ENCODE measurements at regions not wholly inside any gene's neighbourhood (a gene's known extent, or its start where the extent isn't known, plus 50 kb on each side); places are given as distances from the start of the nearest gene placed in this dataset.

DNA sequence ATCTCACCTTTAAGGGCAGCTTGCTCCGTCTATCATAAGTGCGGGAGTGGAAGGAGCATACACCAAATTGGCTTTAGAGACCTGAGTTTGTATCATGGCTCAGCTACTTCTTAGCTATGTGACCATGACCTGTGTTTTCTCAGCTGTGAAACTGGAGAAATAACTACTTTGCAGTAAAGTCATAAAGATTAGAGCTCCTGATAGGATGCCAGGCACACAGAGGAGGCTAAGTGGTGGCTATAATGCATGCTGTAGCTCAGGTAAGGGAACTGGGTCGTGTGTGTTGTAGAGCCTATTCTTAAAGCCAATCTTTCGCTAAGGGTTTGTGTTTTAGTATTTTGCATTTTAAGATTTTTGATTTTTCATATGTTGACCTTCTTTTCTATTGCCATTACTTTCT lies 451.5 kb upstream of the MAN1A1 start (continued):
- no peak for TF ChIP-seq EZH2 (IDR thresholded peaks at IDR 0.05; ENCODE audit: low read depth, unreplicated experiment)
- TF ChIP-seq, protein P1, sequence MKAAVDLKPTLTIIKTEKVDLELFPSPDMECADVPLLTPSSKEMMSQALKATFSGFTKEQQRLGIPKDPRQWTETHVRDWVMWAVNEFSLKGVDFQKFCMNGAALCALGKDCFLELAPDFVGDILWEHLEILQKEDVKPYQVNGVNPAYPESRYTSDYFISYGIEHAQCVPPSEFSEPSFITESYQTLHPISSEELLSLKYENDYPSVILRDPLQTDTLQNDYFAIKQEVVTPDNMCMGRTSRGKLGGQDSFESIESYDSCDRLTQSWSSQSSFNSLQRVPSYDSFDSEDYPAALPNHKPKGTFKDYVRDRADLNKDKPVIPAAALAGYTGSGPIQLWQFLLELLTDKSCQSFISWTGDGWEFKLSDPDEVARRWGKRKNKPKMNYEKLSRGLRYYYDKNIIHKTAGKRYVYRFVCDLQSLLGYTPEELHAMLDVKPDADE (IDR thresholded peaks at IDR 0.05) = no peak
- no peak for TF ChIP-seq ZNF114 (CRISPR knock-in tag; IDR thresholded peaks at IDR 0.05)
- no peak for TF ChIP-seq EZH2phosphoT487 (IDR thresholded peaks at IDR 0.05; ENCODE audit: unreplicated experiment)
- TF ChIP-seq, protein P2, sequence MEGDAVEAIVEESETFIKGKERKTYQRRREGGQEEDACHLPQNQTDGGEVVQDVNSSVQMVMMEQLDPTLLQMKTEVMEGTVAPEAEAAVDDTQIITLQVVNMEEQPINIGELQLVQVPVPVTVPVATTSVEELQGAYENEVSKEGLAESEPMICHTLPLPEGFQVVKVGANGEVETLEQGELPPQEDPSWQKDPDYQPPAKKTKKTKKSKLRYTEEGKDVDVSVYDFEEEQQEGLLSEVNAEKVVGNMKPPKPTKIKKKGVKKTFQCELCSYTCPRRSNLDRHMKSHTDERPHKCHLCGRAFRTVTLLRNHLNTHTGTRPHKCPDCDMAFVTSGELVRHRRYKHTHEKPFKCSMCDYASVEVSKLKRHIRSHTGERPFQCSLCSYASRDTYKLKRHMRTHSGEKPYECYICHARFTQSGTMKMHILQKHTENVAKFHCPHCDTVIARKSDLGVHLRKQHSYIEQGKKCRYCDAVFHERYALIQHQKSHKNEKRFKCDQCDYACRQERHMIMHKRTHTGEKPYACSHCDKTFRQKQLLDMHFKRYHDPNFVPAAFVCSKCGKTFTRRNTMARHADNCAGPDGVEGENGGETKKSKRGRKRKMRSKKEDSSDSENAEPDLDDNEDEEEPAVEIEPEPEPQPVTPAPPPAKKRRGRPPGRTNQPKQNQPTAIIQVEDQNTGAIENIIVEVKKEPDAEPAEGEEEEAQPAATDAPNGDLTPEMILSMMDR (conservative IDR thresholded peaks at IDR 0.05; ENCODE audit: low read depth in 2 of 2) = no peak
- TF ChIP-seq CREB1 (CRISPR knock-in tag; IDR thresholded peaks at IDR 0.05; ENCODE audit: low read depth) = no peak
- TF ChIP-seq STAT1 (IDR thresholded peaks at IDR 0.05; ENCODE audit: unreplicated experiment) = no peak
- no peak for TF ChIP-seq ZNF331 (CRISPR knock-in tag; IDR thresholded peaks at IDR 0.05; ENCODE audit: low read depth)
- no peak for TF ChIP-seq NANOG (IDR thresholded peaks at IDR 0.05; ENCODE audit: borderline replicate concordance)

DNA sequence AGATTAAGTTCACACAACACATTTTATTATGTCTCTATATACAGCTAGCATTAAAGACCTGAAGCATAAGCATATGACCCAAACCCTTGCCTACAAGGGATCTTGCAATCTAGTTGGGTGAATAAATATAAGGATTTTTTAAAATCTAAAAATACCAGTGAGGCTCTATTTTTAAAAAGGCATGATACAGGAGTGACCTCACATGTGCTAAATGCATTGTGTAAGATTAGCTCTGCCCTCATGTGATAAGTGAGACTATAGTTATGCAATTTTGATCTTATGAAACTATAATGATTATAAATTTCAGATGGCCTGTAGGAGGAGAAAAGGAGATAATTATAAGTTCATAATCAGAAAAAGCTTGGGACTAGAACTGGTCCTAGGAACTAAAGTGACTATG lies 451.0 kb upstream of the MAN1A1 start:
- Histone ChIP-seq H3K27me3 (ENCODE audit: insufficient read depth) (no peaks in the 10 kb centered on the region), H3K4me1 (ENCODE audit: insufficient read depth) (peaks cover 7% of the 10 kb centered on the region; the same call in 1 of the 2 replicates), H3K27ac (ENCODE audit: low read depth) (no peak overlapping the region), H2AFZ (no peak overlapping the region), H3K36me3 (ENCODE audit: insufficient read depth) (no peaks in the 10 kb centered on the region), H3K9me2 (ENCODE audit: insufficient read depth) (no peaks in the 10 kb centered on the region), H3K79me2 (replicated peaks; ENCODE audit: insufficient read depth) (no peaks in the 10 kb centered on the region), H4K20me1 (replicated peaks; ENCODE audit: insufficient read depth) (no peaks in the 10 kb centered on the region), H3F3A (replicated peaks; ENCODE audit: low read depth) (no peaks in the 10 kb centered on the region), H3K4me2 (no peak overlapping the region), H3K4me3 (no peak overlapping the region)
- TF ChIP-seq, protein P1 (IDR thresholded peaks at IDR 0.05) = no peak
- no peak for TF ChIP-seq STAT1 (IDR thresholded peaks at IDR 0.05; ENCODE audit: unreplicated experiment)
- Mint-ChIP-seq H3K4me3 (no peak overlapping the region), H3K9me3 (no peaks in the 10 kb centered on the region), H3K27me3 (ENCODE audit: insufficient read depth, low read depth, poor library complexity) (no peaks in the 10 kb centered on the region), H3K36me3 (ENCODE audit: low read depth) (no peaks in the 10 kb centered on the region), H3K27ac (no peak overlapping the region), H3K4me1 (peaks cover 8% of the 10 kb centered on the region; the same call in 2 of the 3 replicates)
- ATAC-seq (no peak), DNase-seq (ENCODE audit: low spot score) (no peak)
